ENCODE measurements at regions not wholly inside any gene's neighbourhood (a gene's known extent, or its start where the extent isn't known, plus 50 kb on each side); places are given as distances from the start of the nearest gene placed in this dataset.

GRCh38 chr7:35356495-35356894 is 102.6 kb upstream of the TBX20 start:
- no peak for DNase-seq (ENCODE audit: low spot score)
- H2BK15ac ChIP-seq (ENCODE audit: low read length), result no peak overlapping the region
- H3K4me1 ChIP-seq (ENCODE audit: control insufficient read depth in 2 of 2, insufficient read depth in 1 of 2, low read depth in 1 of 2, low read length in 2 of 2), result peaks cover 0 to 14% of the 10 kb centered on the region in 2 donors
- H4K8ac ChIP-seq (ENCODE audit: low read depth, low read length), result peak overlapping the region; percentile 19
- no peak overlapping the region for H2BK5ac ChIP-seq (ENCODE audit: low read length)
- H3K18ac ChIP-seq (ENCODE audit: low read length), result peak overlapping the region; percentile 74
- H3K4me3 ChIP-seq (ENCODE audit: low read length in 2 of 2), result no peak overlapping the region
- peak overlapping the region; percentile 69 for H2BK12ac ChIP-seq (ENCODE audit: low read length)
- H3K36me3 ChIP-seq (replicated peaks in 1 of 2; ENCODE audit: control insufficient read depth in 2 of 2, insufficient read depth in 2 of 2, low read length in 2 of 2), result no peaks in the 10 kb centered on the region
- H3K27me3 ChIP-seq (ENCODE audit: control insufficient read depth in 3 of 3, insufficient read depth in 3 of 3, low read depth in 1 of 3, low read length in 3 of 3), result no peaks in the 10 kb centered on the region
- no peak overlapping the region for H3K23ac ChIP-seq (ENCODE audit: low read depth, low read length, poor library complexity)
- H2AK5ac ChIP-seq (ENCODE audit: low read depth, low read length), result no peak overlapping the region
- H4K91ac ChIP-seq (ENCODE audit: low read depth, low read length, poor library complexity), result no peak overlapping the region
- H3K9ac ChIP-seq (ENCODE audit: low read depth, low read length, poor library complexity), result no peak overlapping the region
- H3K14ac ChIP-seq (ENCODE audit: low read length), result no peak overlapping the region
- no CpG with 5 or more reads among the region's 4 CpGs for WGBS, 2 donors (ENCODE audit: extremely low coverage in 2 of 2, insufficient read length in 2 of 2, insufficient replicate concordance in 1 of 2)
- H3K4me2 ChIP-seq (ENCODE audit: insufficient read depth, low read length, poor library complexity, severe bottlenecking), result no peak overlapping the region
- H3K79me1 ChIP-seq (ENCODE audit: low read depth, low read length), result no peaks in the 10 kb centered on the region
- no peak overlapping the region for H2AFZ ChIP-seq (ENCODE audit: low read length)
- no peak overlapping the region for H3K27ac ChIP-seq (replicated peaks; ENCODE audit: low read length)
- no peaks in the 10 kb centered on the region for H3K9me3 ChIP-seq (replicated peaks in 1 of 2; ENCODE audit: control insufficient read depth in 2 of 2, insufficient read depth in 1 of 2, low read depth in 1 of 2, low read length in 2 of 2)
- H3K4ac ChIP-seq (ENCODE audit: low read length), result no peak overlapping the region
- no peak overlapping the region for H2BK120ac ChIP-seq (ENCODE audit: low read depth, low read length)

- Histone ChIP-seq H3K23ac (ENCODE audit: low read depth, low read length, poor library complexity) (no peak overlapping the region), H4K8ac (ENCODE audit: low read depth, low read length) (no peak overlapping the region), H2BK5ac (ENCODE audit: low read length) (no peak overlapping the region), H2AFZ (ENCODE audit: low read length) (no peak overlapping the region), H4K91ac (ENCODE audit: low read depth, low read length, poor library complexity) (no peak overlapping the region), H2BK120ac (ENCODE audit: low read depth, low read length) (no peak overlapping the region), H3K18ac (ENCODE audit: low read length) (no peak overlapping the region), H2BK12ac (ENCODE audit: low read length) (no peak overlapping the region), H3K4me3 (ENCODE audit: low read length in 2 of 2) (no peak overlapping the region), H3K27me3 (ENCODE audit: control insufficient read depth in 3 of 3, insufficient read depth in 3 of 3, low read depth in 1 of 3, low read length in 3 of 3) (no peaks in the 10 kb centered on the region), H3K4ac (ENCODE audit: low read length) (no peak overlapping the region), H3K36me3 (replicated peaks in 1 of 2; ENCODE audit: control insufficient read depth in 2 of 2, insufficient read depth in 2 of 2, low read length in 2 of 2) (no peaks in the 10 kb centered on the region), H2BK15ac (ENCODE audit: low read length) (no peak overlapping the region), H2AK5ac (ENCODE audit: low read depth, low read length) (no peak overlapping the region), H3K4me1 (ENCODE audit: control insufficient read depth in 2 of 2, insufficient read depth in 1 of 2, low read depth in 1 of 2, low read length in 2 of 2) (peaks cover 0 to 14% of the 10 kb centered on the region in 2 donors), H3K9ac (ENCODE audit: low read depth, low read length, poor library complexity) (no peak overlapping the region), H3K79me1 (ENCODE audit: low read depth, low read length) (no peaks in the 10 kb centered on the region), H3K4me2 (ENCODE audit: insufficient read depth, low read length, poor library complexity, severe bottlenecking) (no peak overlapping the region), H3K9me3 (replicated peaks in 1 of 2; ENCODE audit: control insufficient read depth in 2 of 2, insufficient read depth in 1 of 2, low read depth in 1 of 2, low read length in 2 of 2) (no peaks in the 10 kb centered on the region), H3K27ac (replicated peaks; ENCODE audit: low read length) (no peak overlapping the region), H3K14ac (ENCODE audit: low read length) (no peak overlapping the region)
- 100% methylated on average over 2 of the region's 5 CpGs; no CpG with 5 or more reads in 1 of the 2 donors for WGBS, 2 donors (ENCODE audit: extremely low coverage in 2 of 2, insufficient read length in 2 of 2, insufficient replicate concordance in 1 of 2)
- no peak for DNase-seq (ENCODE audit: low spot score)
Observed at GRCh38 chr7:35355911-35356310, 102.0 kb upstream of the TBX20 start.

- no peaks in the 10 kb centered on the region for H3K79me1 ChIP-seq (ENCODE audit: low read depth, low read length)
- no peaks in the 10 kb centered on the region for H3K27me3 ChIP-seq (ENCODE audit: control insufficient read depth in 3 of 3, insufficient read depth in 3 of 3, low read depth in 1 of 3, low read length in 3 of 3)
- DNase-seq (ENCODE audit: low spot score), result no peak
- no peak overlapping the region for H2AFZ ChIP-seq (ENCODE audit: low read length)
- no peaks in the 10 kb centered on the region for H3K9me3 ChIP-seq (replicated peaks in 1 of 2; ENCODE audit: control insufficient read depth in 2 of 2, insufficient read depth in 1 of 2, low read depth in 1 of 2, low read length in 2 of 2)
- H3K23ac ChIP-seq (ENCODE audit: low read depth, low read length, poor library complexity), result no peak overlapping the region
- no peak overlapping the region for H3K4ac ChIP-seq (ENCODE audit: low read length)
- no peak overlapping the region for H3K4me2 ChIP-seq (ENCODE audit: insufficient read depth, low read length, poor library complexity, severe bottlenecking)
- H4K91ac ChIP-seq (ENCODE audit: low read depth, low read length, poor library complexity), result no peak overlapping the region
- H3K4me3 ChIP-seq (ENCODE audit: low read length in 2 of 2), result no peak overlapping the region
- peak overlapping the region; percentile 23 for H3K18ac ChIP-seq (ENCODE audit: low read length)
- no peak overlapping the region for H3K27ac ChIP-seq (replicated peaks; ENCODE audit: low read length)
- H2BK5ac ChIP-seq (ENCODE audit: low read length), result no peak overlapping the region
- no peak overlapping the region for H3K9ac ChIP-seq (ENCODE audit: low read depth, low read length, poor library complexity)
- H2BK12ac ChIP-seq (ENCODE audit: low read length), result no peak overlapping the region
- H4K8ac ChIP-seq (ENCODE audit: low read depth, low read length), result no peak overlapping the region
- H3K36me3 ChIP-seq (replicated peaks in 1 of 2; ENCODE audit: control insufficient read depth in 2 of 2, insufficient read depth in 2 of 2, low read length in 2 of 2), result no peaks in the 10 kb centered on the region
- H2BK15ac ChIP-seq (ENCODE audit: low read length), result no peak overlapping the region
- no peak overlapping the region for H2AK5ac ChIP-seq (ENCODE audit: low read depth, low read length)
- H2BK120ac ChIP-seq (ENCODE audit: low read depth, low read length), result no peak overlapping the region
- H3K14ac ChIP-seq (ENCODE audit: low read length), result no peak overlapping the region
- peaks cover 0 to 14% of the 10 kb centered on the region in 2 donors for H3K4me1 ChIP-seq (ENCODE audit: control insufficient read depth in 2 of 2, insufficient read depth in 1 of 2, low read depth in 1 of 2, low read length in 2 of 2)
- WGBS, 2 donors (ENCODE audit: extremely low coverage in 2 of 2, insufficient read length in 2 of 2, insufficient replicate concordance in 1 of 2), result no CpG with 5 or more reads among the region's 2 CpGs
Observed at GRCh38 chr7:35355199-35355598, 101.3 kb upstream of the TBX20 start.

GRCh38 chr7:35353481-35353880 is 99.6 kb upstream of the TBX20 start:
- Histone ChIP-seq H2AK5ac (ENCODE audit: low read depth, low read length) (no peak overlapping the region), H3K9me3 (replicated peaks in 1 of 2; ENCODE audit: control insufficient read depth in 2 of 2, insufficient read depth in 1 of 2, low read depth in 1 of 2, low read length in 2 of 2) (no peaks in the 10 kb centered on the region), H2BK12ac (ENCODE audit: low read length) (no peak overlapping the region), H3K4ac (ENCODE audit: low read length) (no peak overlapping the region), H3K79me1 (ENCODE audit: low read depth, low read length) (no peaks in the 10 kb centered on the region), H4K91ac (ENCODE audit: low read depth, low read length, poor library complexity) (no peak overlapping the region), H3K27me3 (ENCODE audit: control insufficient read depth in 3 of 3, insufficient read depth in 3 of 3, low read depth in 1 of 3, low read length in 3 of 3) (no peaks in the 10 kb centered on the region), H3K36me3 (replicated peaks in 1 of 2; ENCODE audit: control insufficient read depth in 2 of 2, insufficient read depth in 2 of 2, low read length in 2 of 2) (no peaks in the 10 kb centered on the region), H3K27ac (replicated peaks; ENCODE audit: low read length) (no peak overlapping the region), H3K23ac (ENCODE audit: low read depth, low read length, poor library complexity) (no peak overlapping the region), H3K4me1 (ENCODE audit: control insufficient read depth in 2 of 2, insufficient read depth in 1 of 2, low read depth in 1 of 2, low read length in 2 of 2) (peaks cover 0 to 14% of the 10 kb centered on the region in 2 donors), H3K9ac (ENCODE audit: low read depth, low read length, poor library complexity) (no peak overlapping the region), H2BK15ac (ENCODE audit: low read length) (no peak overlapping the region), H4K8ac (ENCODE audit: low read depth, low read length) (no peak overlapping the region), H3K18ac (ENCODE audit: low read length) (no peak overlapping the region), H3K4me3 (ENCODE audit: low read length in 2 of 2) (no peak overlapping the region), H3K14ac (ENCODE audit: low read length) (no peak overlapping the region), H2BK120ac (ENCODE audit: low read depth, low read length) (no peak overlapping the region), H3K4me2 (ENCODE audit: insufficient read depth, low read length, poor library complexity, severe bottlenecking) (no peak overlapping the region), H2BK5ac (ENCODE audit: low read length) (no peak overlapping the region), H2AFZ (ENCODE audit: low read length) (no peak overlapping the region)
- WGBS, 2 donors (ENCODE audit: extremely low coverage in 2 of 2, insufficient read length in 2 of 2, insufficient replicate concordance in 1 of 2), result no CpG with 5 or more reads among the region's 6 CpGs
- DNase-seq (ENCODE audit: low spot score), result no peak

All from neuronal stem cell (in vitro differentiated cells).